Thyroid gland (tissue), 4 donors: ENCODE measurements at regions not wholly inside any gene's neighbourhood (a gene's known extent, or its start where the extent isn't known, plus 50 kb on each side); places are given as distances from the start of the nearest gene placed in this dataset.

Source experiments
- CTCF ChIP-seq, 6 experiments: fragments of 200-600 bp in 3 of 6; fragments of 450-650 bp in 3 of 6; sonication (generic) in 3 of 6; IDR thresholded peaks; one replicate each; pipeline ENCODE4 v1.5.1; 2016 to 2019; ENCODE audit warnings: antibody characterized with exemption in 6 of 6, mild to moderate bottlenecking in 2 of 6, inconsistent platforms in 1 of 6, moderate library complexity in 1 of 6
- POLR2A ChIP-seq, 2 donors: fragments of 450-650 bp; IDR thresholded peaks; one replicate each; pipeline ENCODE4 v1.6.1; 2017; ENCODE audit warnings: antibody characterized with exemption in 2 of 2, mild to moderate bottlenecking in 2 of 2, moderate library complexity in 1 of 2

GRCh38 chr2:173667415-173667814 lies 297.8 kb downstream of the SP3 start:
- no peak for TF ChIP-seq CTCF (IDR thresholded peaks at IDR 0.05)
- TF ChIP-seq POLR2A (IDR thresholded peaks at IDR 0.05), result no peak
